ENCODE measurements at regions not wholly inside any gene's neighbourhood (a gene's known extent, or its start where the extent isn't known, plus 50 kb on each side); places are given as distances from the start of the nearest gene placed in this dataset.
"Not testable (repeated sequence)": the region's sequence is repeated elsewhere in the genome, so short reads cannot be mapped to it uniquely, and the experiment has no call there.

GRCh38 chrX:13232484-13232883 lies 87.4 kb downstream of the ATXN3L start:
- H3K27me3 ChIP-seq (ENCODE audit: control insufficient read depth in 1 of 2, insufficient read depth in 2 of 2, low read length in 2 of 2), result no peaks in the 10 kb centered on the region
- no peak overlapping the region for H3K27ac ChIP-seq (ENCODE audit: low read depth in 2 of 2, low read length in 1 of 2)
- H3K9me3 ChIP-seq (ENCODE audit: control insufficient read depth in 2 of 2, insufficient read depth in 1 of 2, low read depth in 1 of 2, low read length in 1 of 2), result no peaks in the 10 kb centered on the region
- no peaks in the 10 kb centered on the region for H3K4me1 ChIP-seq (ENCODE audit: control insufficient read depth in 2 of 2, insufficient read depth in 2 of 2, low read length in 1 of 2)
- no peak overlapping the region for H3K4me3 ChIP-seq (ENCODE audit: low read depth in 1 of 2, low read length in 2 of 2)
- H3K36me3 ChIP-seq (ENCODE audit: control insufficient read depth in 2 of 2, insufficient read depth in 2 of 2, low read length in 1 of 2), result no peaks in the 10 kb centered on the region

GRCh38 chrX:13226214-13226613 lies 93.6 kb downstream of the ATXN3L start:
- H3K27ac ChIP-seq (ENCODE audit: low read depth in 2 of 2, low read length in 1 of 2), result no peak overlapping the region
- no peaks in the 10 kb centered on the region for H3K36me3 ChIP-seq (ENCODE audit: control insufficient read depth in 2 of 2, insufficient read depth in 2 of 2, low read length in 1 of 2)
- H3K4me1 ChIP-seq (ENCODE audit: control insufficient read depth in 2 of 2, insufficient read depth in 2 of 2, low read length in 1 of 2), result no peaks in the 10 kb centered on the region
- H3K27me3 ChIP-seq (ENCODE audit: control insufficient read depth in 1 of 2, insufficient read depth in 2 of 2, low read length in 2 of 2), result no peaks in the 10 kb centered on the region
- H3K9me3 ChIP-seq (ENCODE audit: control insufficient read depth in 2 of 2, insufficient read depth in 1 of 2, low read depth in 1 of 2, low read length in 1 of 2), result no peaks in the 10 kb centered on the region
- no peak overlapping the region for H3K4me3 ChIP-seq (ENCODE audit: low read depth in 1 of 2, low read length in 2 of 2)

- 26 to 47% methylated on average over 2 of the region's 2 CpGs for WGBS, 2 donors
- peak overlapping the region in 1 of 2 donors; percentile 10 for H3K27ac ChIP-seq (ENCODE audit: low read depth in 2 of 2, low read length in 1 of 2)
Measured at GRCh38 chrX:13223868-13224567, 95.8 kb downstream of the ATXN3L start.

GRCh38 chrX:13220916-13221315 lies 98.9 kb downstream of the ATXN3L start:
- H3K4me1 ChIP-seq (ENCODE audit: control insufficient read depth in 2 of 2, insufficient read depth in 2 of 2, low read length in 1 of 2), result no peaks in the 10 kb centered on the region
- peak overlapping the region in 1 of 2 donors; percentile 10 for H3K27ac ChIP-seq (ENCODE audit: low read depth in 2 of 2, low read length in 1 of 2)
- no peaks in the 10 kb centered on the region for H3K27me3 ChIP-seq (ENCODE audit: control insufficient read depth in 1 of 2, insufficient read depth in 2 of 2, low read length in 2 of 2)
- no peaks in the 10 kb centered on the region for H3K9me3 ChIP-seq (ENCODE audit: control insufficient read depth in 2 of 2, insufficient read depth in 1 of 2, low read depth in 1 of 2, low read length in 1 of 2)
- no peaks in the 10 kb centered on the region for H3K36me3 ChIP-seq (ENCODE audit: control insufficient read depth in 2 of 2, insufficient read depth in 2 of 2, low read length in 1 of 2)
- H3K4me3 ChIP-seq (ENCODE audit: low read depth in 1 of 2, low read length in 2 of 2), result no peak overlapping the region
- WGBS, 2 donors, result 24 to 32% methylated on average over 4 of the region's 4 CpGs

More at GRCh38 chrX:13223868-13224567, 95.8 kb downstream of the ATXN3L start:
- H3K4me3 ChIP-seq (ENCODE audit: low read depth in 1 of 2, low read length in 2 of 2), result no peak overlapping the region
- no peaks in the 10 kb centered on the region for H3K27me3 ChIP-seq (ENCODE audit: control insufficient read depth in 1 of 2, insufficient read depth in 2 of 2, low read length in 2 of 2)
- H3K36me3 ChIP-seq (ENCODE audit: control insufficient read depth in 2 of 2, insufficient read depth in 2 of 2, low read length in 1 of 2), result no peaks in the 10 kb centered on the region
- no peaks in the 10 kb centered on the region for H3K9me3 ChIP-seq (ENCODE audit: control insufficient read depth in 2 of 2, insufficient read depth in 1 of 2, low read depth in 1 of 2, low read length in 1 of 2)
- no peaks in the 10 kb centered on the region for H3K4me1 ChIP-seq (ENCODE audit: control insufficient read depth in 2 of 2, insufficient read depth in 2 of 2, low read length in 1 of 2)

GRCh38 chrX:13219991-13220764 lies 99.7 kb downstream of the ATXN3L start:
- H3K4me1 ChIP-seq (ENCODE audit: control insufficient read depth in 2 of 2, insufficient read depth in 2 of 2, low read length in 1 of 2), result no peaks in the 10 kb centered on the region
- WGBS, 2 donors, result 54 to 69% methylated on average over 2 of the region's 2 CpGs
- no peaks in the 10 kb centered on the region for H3K9me3 ChIP-seq (ENCODE audit: control insufficient read depth in 2 of 2, insufficient read depth in 1 of 2, low read depth in 1 of 2, low read length in 1 of 2)
- no peak overlapping the region for H3K4me3 ChIP-seq (ENCODE audit: low read depth in 1 of 2, low read length in 2 of 2)
- no peak overlapping the region for H3K27ac ChIP-seq (ENCODE audit: low read depth in 2 of 2, low read length in 1 of 2)
- H3K27me3 ChIP-seq (ENCODE audit: control insufficient read depth in 1 of 2, insufficient read depth in 2 of 2, low read length in 2 of 2), result no peaks in the 10 kb centered on the region
- no peaks in the 10 kb centered on the region for H3K36me3 ChIP-seq (ENCODE audit: control insufficient read depth in 2 of 2, insufficient read depth in 2 of 2, low read length in 1 of 2)

- H3K36me3 ChIP-seq (ENCODE audit: control insufficient read depth in 2 of 2, insufficient read depth in 2 of 2, low read length in 1 of 2), result no peaks in the 10 kb centered on the region
- H3K27me3 ChIP-seq (ENCODE audit: control insufficient read depth in 1 of 2, insufficient read depth in 2 of 2, low read length in 2 of 2), result no peaks in the 10 kb centered on the region
- H3K4me3 ChIP-seq (ENCODE audit: low read depth in 1 of 2, low read length in 2 of 2), result no peak overlapping the region
- H3K27ac ChIP-seq (ENCODE audit: low read depth in 2 of 2, low read length in 1 of 2), result no peak overlapping the region
- no peaks in the 10 kb centered on the region for H3K4me1 ChIP-seq (ENCODE audit: control insufficient read depth in 2 of 2, insufficient read depth in 2 of 2, low read length in 1 of 2)
- WGBS, 2 donors, result 84 to 96% methylated on average over 3 of the region's 3 CpGs
- no peaks in the 10 kb centered on the region for H3K9me3 ChIP-seq (ENCODE audit: control insufficient read depth in 2 of 2, insufficient read depth in 1 of 2, low read depth in 1 of 2, low read length in 1 of 2)
Measured at GRCh38 chrX:13218758-13219157, 101.1 kb downstream of the ATXN3L start.

- Histone ChIP-seq H3K36me3 (ENCODE audit: control insufficient read depth in 2 of 2, insufficient read depth in 2 of 2, low read length in 1 of 2) (no peaks in the 10 kb centered on the region), H3K27ac (ENCODE audit: low read depth in 2 of 2, low read length in 1 of 2) (no peak overlapping the region), H3K4me3 (ENCODE audit: low read depth in 1 of 2, low read length in 2 of 2) (no peak overlapping the region), H3K4me1 (ENCODE audit: control insufficient read depth in 2 of 2, insufficient read depth in 2 of 2, low read length in 1 of 2) (no peaks in the 10 kb centered on the region), H3K9me3 (ENCODE audit: control insufficient read depth in 2 of 2, insufficient read depth in 1 of 2, low read depth in 1 of 2, low read length in 1 of 2) (no peaks in the 10 kb centered on the region), H3K27me3 (ENCODE audit: control insufficient read depth in 1 of 2, insufficient read depth in 2 of 2, low read length in 2 of 2) (no peaks in the 10 kb centered on the region)
- 72 to 73% methylated on average over 4 of the region's 4 CpGs for whole genome bisulfite sequencing, 2 donors
Measured at GRCh38 chrX:13216139-13216538, 103.7 kb downstream of the ATXN3L start.

GRCh38 chrX:13215729-13216128 lies 104.1 kb downstream of the ATXN3L start:
- Histone ChIP-seq H3K4me1 (ENCODE audit: control insufficient read depth in 2 of 2, insufficient read depth in 2 of 2, low read length in 1 of 2) (no peaks in the 10 kb centered on the region), H3K27me3 (ENCODE audit: control insufficient read depth in 1 of 2, insufficient read depth in 2 of 2, low read length in 2 of 2) (no peaks in the 10 kb centered on the region), H3K4me3 (ENCODE audit: low read depth in 1 of 2, low read length in 2 of 2) (no peak overlapping the region), H3K36me3 (ENCODE audit: control insufficient read depth in 2 of 2, insufficient read depth in 2 of 2, low read length in 1 of 2) (no peaks in the 10 kb centered on the region), H3K9me3 (ENCODE audit: control insufficient read depth in 2 of 2, insufficient read depth in 1 of 2, low read depth in 1 of 2, low read length in 1 of 2) (no peaks in the 10 kb centered on the region), H3K27ac (ENCODE audit: low read depth in 2 of 2, low read length in 1 of 2) (no peak overlapping the region)
- 70 to 83% methylated on average over 4 of the region's 4 CpGs for WGBS, 2 donors

GRCh38 chrX:13212191-13212651 lies 107.6 kb downstream of the ATXN3L start:
- WGBS, 2 donors, result 33 to 71% methylated on average over 1 of the region's 1 CpG
- Histone ChIP-seq H3K27me3 (ENCODE audit: control insufficient read depth in 1 of 2, insufficient read depth in 2 of 2, low read length in 2 of 2) (no peaks in the 10 kb centered on the region), H3K9me3 (ENCODE audit: control insufficient read depth in 2 of 2, insufficient read depth in 1 of 2, low read depth in 1 of 2, low read length in 1 of 2) (no peaks in the 10 kb centered on the region), H3K4me3 (ENCODE audit: low read depth in 1 of 2, low read length in 2 of 2) (no peak overlapping the region), H3K36me3 (ENCODE audit: control insufficient read depth in 2 of 2, insufficient read depth in 2 of 2, low read length in 1 of 2) (no peaks in the 10 kb centered on the region), H3K4me1 (ENCODE audit: control insufficient read depth in 2 of 2, insufficient read depth in 2 of 2, low read length in 1 of 2) (no peaks in the 10 kb centered on the region), H3K27ac (ENCODE audit: low read depth in 2 of 2, low read length in 1 of 2) (no peak overlapping the region)

GRCh38 chrX:13210142-13210541 lies 109.7 kb downstream of the ATXN3L start:
- not testable (repeated sequence) for H3K36me3 ChIP-seq (ENCODE audit: control insufficient read depth in 2 of 2, insufficient read depth in 2 of 2, low read length in 1 of 2); H3K27me3 ChIP-seq (ENCODE audit: control insufficient read depth in 1 of 2, insufficient read depth in 2 of 2, low read length in 2 of 2); H3K4me3 ChIP-seq (ENCODE audit: low read depth in 1 of 2, low read length in 2 of 2); H3K27ac ChIP-seq (ENCODE audit: low read depth in 2 of 2, low read length in 1 of 2); H3K4me1 ChIP-seq (ENCODE audit: control insufficient read depth in 2 of 2, insufficient read depth in 2 of 2, low read length in 1 of 2); H3K9me3 ChIP-seq (ENCODE audit: control insufficient read depth in 2 of 2, insufficient read depth in 1 of 2, low read depth in 1 of 2, low read length in 1 of 2)
- WGBS, 2 donors, result 71 to 91% methylated on average over 3 of the region's 3 CpGs

Measured in esophagus (tissue), 2 donors.